ENCODE measurements at regions not wholly inside any gene's neighbourhood (a gene's known extent, or its start where the extent isn't known, plus 50 kb on each side); places are given as distances from the start of the nearest gene placed in this dataset.

DNA sequence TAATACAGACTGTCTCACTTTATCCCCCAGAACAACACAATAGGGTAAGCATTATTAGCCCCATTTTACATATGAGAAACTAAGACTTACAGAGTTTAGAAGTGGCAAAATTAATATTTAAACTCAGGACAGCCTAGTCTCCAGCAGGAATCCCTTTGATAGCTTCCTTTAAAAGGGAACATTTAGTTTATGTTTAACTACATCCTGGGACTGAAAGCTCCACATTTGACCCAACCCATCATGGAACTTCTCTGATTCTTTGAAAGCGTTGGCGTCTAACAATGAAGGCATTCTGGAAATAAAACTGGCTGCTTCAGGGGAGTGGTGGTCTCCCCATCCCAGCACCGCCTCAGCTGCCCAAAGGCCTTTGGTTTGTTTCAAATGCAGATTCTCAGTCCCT lies 250.6 kb upstream of the NFIA start:
- TF ChIP-seq, protein P1, sequence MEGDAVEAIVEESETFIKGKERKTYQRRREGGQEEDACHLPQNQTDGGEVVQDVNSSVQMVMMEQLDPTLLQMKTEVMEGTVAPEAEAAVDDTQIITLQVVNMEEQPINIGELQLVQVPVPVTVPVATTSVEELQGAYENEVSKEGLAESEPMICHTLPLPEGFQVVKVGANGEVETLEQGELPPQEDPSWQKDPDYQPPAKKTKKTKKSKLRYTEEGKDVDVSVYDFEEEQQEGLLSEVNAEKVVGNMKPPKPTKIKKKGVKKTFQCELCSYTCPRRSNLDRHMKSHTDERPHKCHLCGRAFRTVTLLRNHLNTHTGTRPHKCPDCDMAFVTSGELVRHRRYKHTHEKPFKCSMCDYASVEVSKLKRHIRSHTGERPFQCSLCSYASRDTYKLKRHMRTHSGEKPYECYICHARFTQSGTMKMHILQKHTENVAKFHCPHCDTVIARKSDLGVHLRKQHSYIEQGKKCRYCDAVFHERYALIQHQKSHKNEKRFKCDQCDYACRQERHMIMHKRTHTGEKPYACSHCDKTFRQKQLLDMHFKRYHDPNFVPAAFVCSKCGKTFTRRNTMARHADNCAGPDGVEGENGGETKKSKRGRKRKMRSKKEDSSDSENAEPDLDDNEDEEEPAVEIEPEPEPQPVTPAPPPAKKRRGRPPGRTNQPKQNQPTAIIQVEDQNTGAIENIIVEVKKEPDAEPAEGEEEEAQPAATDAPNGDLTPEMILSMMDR (IDR thresholded peaks at IDR 0.05; ENCODE audit: low read depth, low read length, poor library complexity, severe bottlenecking), result no peak
- no peak for TF ChIP-seq EZH2phosphoT487 (IDR thresholded peaks at IDR 0.05; ENCODE audit: borderline replicate concordance, low read length)

Measured in DOHH2 (cell line).